ENCODE measurements at regions not wholly inside any gene's neighbourhood (a gene's known extent, or its start where the extent isn't known, plus 50 kb on each side); places are given as distances from the start of the nearest gene placed in this dataset.

- TF ChIP-seq, protein P1, sequence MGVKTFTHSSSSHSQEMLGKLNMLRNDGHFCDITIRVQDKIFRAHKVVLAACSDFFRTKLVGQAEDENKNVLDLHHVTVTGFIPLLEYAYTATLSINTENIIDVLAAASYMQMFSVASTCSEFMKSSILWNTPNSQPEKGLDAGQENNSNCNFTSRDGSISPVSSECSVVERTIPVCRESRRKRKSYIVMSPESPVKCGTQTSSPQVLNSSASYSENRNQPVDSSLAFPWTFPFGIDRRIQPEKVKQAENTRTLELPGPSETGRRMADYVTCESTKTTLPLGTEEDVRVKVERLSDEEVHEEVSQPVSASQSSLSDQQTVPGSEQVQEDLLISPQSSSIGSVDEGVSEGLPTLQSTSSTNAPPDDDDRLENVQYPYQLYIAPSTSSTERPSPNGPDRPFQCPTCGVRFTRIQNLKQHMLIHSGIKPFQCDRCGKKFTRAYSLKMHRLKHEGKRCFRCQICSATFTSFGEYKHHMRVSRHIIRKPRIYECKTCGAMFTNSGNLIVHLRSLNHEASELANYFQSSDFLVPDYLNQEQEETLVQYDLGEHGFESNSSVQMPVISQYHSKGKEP (tag by site-specific recombination; IDR thresholded peaks at IDR 0.05), result no peak
- no peak for TF ChIP-seq KLF16 (tag by site-specific recombination; IDR thresholded peaks at IDR 0.05)
- no peak for TF ChIP-seq ZBTB48 (tag by site-specific recombination; IDR thresholded peaks at IDR 0.05)
These were observed 680.4 kb upstream of the SPRY2 start (continued) for GRCh38 chr13:81021284-81021840.

GRCh38 chr13:81020010-81020409, 679.1 kb upstream of the SPRY2 start:
- Histone ChIP-seq H3K4me1 (ENCODE audit: control insufficient read depth, insufficient read depth, low read length) (no peaks in the 10 kb centered on the region), H3K4me3 (ENCODE audit: low read depth, low read length) (no peak overlapping the region), H3K9me3 (ENCODE audit: control insufficient read depth, insufficient read depth, low read depth, low read length) (no peaks in the 10 kb centered on the region), H3K36me3 (ENCODE audit: control insufficient read depth in 2 of 2, insufficient read depth in 1 of 2, low read length in 2 of 2) (no peaks in the 10 kb centered on the region), H3K27ac (ENCODE audit: extremely low read depth, low read depth, low read length) (no peak overlapping the region)
- CTCF ChIA-PET, result no interaction called here
- POLR2A ChIA-PET, result no interaction called here
- no peak for TF ChIP-seq ZNF391 (tag by site-specific recombination; IDR thresholded peaks at IDR 0.05; ENCODE audit: borderline replicate concordance, low read depth)
- TF ChIP-seq KLF16 (tag by site-specific recombination; IDR thresholded peaks at IDR 0.05), result no peak
- no peak for TF ChIP-seq ZNF654 (tag by site-specific recombination; IDR thresholded peaks at IDR 0.05; ENCODE audit: low read depth)
- TF ChIP-seq ZNF223 (tag by site-specific recombination; IDR thresholded peaks at IDR 0.05), result no peak
- no peak for TF ChIP-seq TSHZ1 (tag by site-specific recombination; IDR thresholded peaks at IDR 0.05; ENCODE audit: borderline replicate concordance)

DNA sequence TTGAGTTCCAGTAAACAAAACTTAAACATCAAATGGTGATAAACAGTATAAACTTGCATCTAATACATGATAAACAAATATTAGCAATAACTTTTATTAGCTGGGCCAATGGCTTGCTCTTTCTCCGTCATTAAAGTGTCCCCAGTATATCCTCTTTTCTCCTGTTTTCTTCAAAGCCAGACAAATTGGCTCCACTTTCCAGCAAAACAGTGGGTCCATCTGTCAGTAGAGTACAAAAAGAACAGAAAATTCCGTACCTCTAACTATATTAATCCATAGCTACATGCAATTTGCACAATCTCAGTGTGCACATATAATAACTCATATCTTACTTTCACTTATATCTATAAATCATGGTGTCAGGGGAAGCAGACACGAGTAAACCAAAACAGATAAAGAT, 678.0 kb upstream of the SPRY2 start:
- Histone ChIP-seq H3K9me3 (ENCODE audit: control insufficient read depth, insufficient read depth, low read depth, low read length) (no peaks in the 10 kb centered on the region), H3K36me3 (ENCODE audit: control insufficient read depth in 2 of 2, insufficient read depth in 1 of 2, low read length in 2 of 2) (no peaks in the 10 kb centered on the region), H3K4me1 (ENCODE audit: control insufficient read depth, insufficient read depth, low read length) (no peaks in the 10 kb centered on the region), H3K4me3 (ENCODE audit: low read depth, low read length) (no peak overlapping the region), H3K27ac (ENCODE audit: extremely low read depth, low read depth, low read length) (no peak overlapping the region)
- CTCF ChIA-PET, result interaction anchor here (0.6 to 2.8 kb wide), 6 partner anchors 13 to 1694 kb away, joined by 3 to 8 read pairs (median 3); no protein-coding TSS in a partner anchor
- POLR2A ChIA-PET, result no interaction called here
- TF ChIP-seq ZNF169 (tag by site-specific recombination; IDR thresholded peaks at IDR 0.05) (no peak), SCRT1 (tag by site-specific recombination; IDR thresholded peaks at IDR 0.05; ENCODE audit: borderline replicate concordance) (no peak), ZNF777 (tag by site-specific recombination; IDR thresholded peaks at IDR 0.05; ENCODE audit: borderline replicate concordance) (no peak), ZNF311 (tag by site-specific recombination; IDR thresholded peaks at IDR 0.05; ENCODE audit: borderline replicate concordance) (no peak), IKZF3 (tag by site-specific recombination; IDR thresholded peaks at IDR 0.05) (no peak), ZNF16 (tag by site-specific recombination; IDR thresholded peaks at IDR 0.05; ENCODE audit: low read depth) (no peak), ZNF488 (tag by site-specific recombination; IDR thresholded peaks at IDR 0.05) (no peak), ZNF221 (tag by site-specific recombination; IDR thresholded peaks at IDR 0.05; ENCODE audit: borderline replicate concordance) (no peak), ZNF629 (tag by site-specific recombination; IDR thresholded peaks at IDR 0.05) (no peak), ZNF513 (tag by site-specific recombination; IDR thresholded peaks at IDR 0.05) (no peak), ZNF133 (tag by site-specific recombination; IDR thresholded peaks at IDR 0.05) (no peak), ZBTB49 (tag by site-specific recombination; IDR thresholded peaks at IDR 0.05; ENCODE audit: low read depth) (no peak), ZNF175 (tag by site-specific recombination; IDR thresholded peaks at IDR 0.05) (no peak), RBAK (tag by site-specific recombination; IDR thresholded peaks at IDR 0.05) (no peak)
- TF ChIP-seq, protein P2, sequence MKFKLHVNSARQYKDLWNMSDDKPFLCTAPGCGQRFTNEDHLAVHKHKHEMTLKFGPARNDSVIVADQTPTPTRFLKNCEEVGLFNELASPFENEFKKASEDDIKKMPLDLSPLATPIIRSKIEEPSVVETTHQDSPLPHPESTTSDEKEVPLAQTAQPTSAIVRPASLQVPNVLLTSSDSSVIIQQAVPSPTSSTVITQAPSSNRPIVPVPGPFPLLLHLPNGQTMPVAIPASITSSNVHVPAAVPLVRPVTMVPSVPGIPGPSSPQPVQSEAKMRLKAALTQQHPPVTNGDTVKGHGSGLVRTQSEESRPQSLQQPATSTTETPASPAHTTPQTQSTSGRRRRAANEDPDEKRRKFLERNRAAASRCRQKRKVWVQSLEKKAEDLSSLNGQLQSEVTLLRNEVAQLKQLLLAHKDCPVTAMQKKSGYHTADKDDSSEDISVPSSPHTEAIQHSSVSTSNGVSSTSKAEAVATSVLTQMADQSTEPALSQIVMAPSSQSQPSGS (tag by site-specific recombination; IDR thresholded peaks at IDR 0.05; ENCODE audit: low read depth), result no peak
